Embryonic facial prominence (tissue), 1 donor: ENCODE measurements at regions not wholly inside any gene's neighbourhood (a gene's known extent, or its start where the extent isn't known, plus 50 kb on each side); places are given as distances from the start of the nearest gene placed in this dataset.
"Not testable (repeated sequence)": the region's sequence is repeated elsewhere in the genome, so short reads cannot be mapped to it uniquely, and the experiment has no call there.

ENCODE experiments used
- DNase-seq: peaks from one replicate; pipeline ENCODE4 v3.0.0-alpha.2; 2016; ENCODE audit errors: extremely low spot score

DNA sequence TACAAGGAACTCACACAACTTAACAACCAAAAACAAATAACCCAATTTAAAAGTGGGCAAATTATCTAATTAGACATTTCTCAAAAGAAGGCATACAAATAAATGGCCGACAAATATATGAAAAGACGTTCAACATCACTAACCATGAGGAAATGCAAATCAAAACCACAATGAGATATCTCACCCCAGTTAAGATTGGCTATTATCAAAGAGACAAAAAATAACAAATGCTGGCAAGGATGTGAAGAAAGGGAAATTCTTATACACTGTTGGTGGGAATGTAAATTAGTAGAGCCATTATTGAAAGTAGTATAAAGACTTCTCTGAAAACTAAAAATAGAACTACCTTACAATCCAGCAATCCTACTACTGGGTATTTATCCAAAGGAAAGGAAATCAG is 96.7 kb upstream of the SIRPG start:
- no peak for DNase-seq

DNA sequence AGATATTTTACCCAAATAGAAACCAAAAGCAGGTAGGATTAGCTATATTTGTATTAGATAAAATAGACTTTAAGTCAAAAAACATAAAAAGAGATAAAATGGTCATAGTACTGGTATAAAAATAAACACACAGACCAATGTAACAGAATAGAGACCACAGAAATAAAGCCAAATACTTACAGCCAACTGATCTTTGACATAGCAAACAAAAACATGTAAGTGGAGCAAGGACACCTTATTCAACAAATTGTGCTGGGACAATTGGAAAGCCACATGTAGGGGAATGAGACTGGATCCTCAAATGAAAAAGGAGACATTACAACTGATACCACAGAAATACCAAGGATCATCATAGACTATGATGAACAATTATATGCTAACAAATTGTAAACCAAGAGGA is 94.5 kb upstream of the SIRPG start:
- DNase-seq, result no peak

DNA sequence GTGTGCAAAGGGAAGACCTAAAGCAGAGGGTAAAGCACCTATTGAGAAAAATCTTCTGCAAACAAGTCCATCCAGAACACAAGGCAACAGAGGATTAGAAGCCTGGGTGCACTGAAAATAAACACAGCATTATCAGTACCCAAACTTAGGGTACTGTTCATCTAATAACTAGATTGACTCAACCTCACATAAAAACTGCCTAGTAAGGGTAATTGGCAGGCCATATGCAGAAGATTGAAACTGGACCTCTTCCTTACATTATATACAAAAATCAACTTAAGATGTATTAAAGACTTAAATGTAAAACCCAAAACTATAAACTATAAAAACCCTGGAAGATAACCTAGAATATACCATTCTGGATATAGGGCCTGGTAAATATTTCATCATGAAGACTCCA is 91.2 kb upstream of the SIRPG start:
- no peak for DNase-seq

DNA sequence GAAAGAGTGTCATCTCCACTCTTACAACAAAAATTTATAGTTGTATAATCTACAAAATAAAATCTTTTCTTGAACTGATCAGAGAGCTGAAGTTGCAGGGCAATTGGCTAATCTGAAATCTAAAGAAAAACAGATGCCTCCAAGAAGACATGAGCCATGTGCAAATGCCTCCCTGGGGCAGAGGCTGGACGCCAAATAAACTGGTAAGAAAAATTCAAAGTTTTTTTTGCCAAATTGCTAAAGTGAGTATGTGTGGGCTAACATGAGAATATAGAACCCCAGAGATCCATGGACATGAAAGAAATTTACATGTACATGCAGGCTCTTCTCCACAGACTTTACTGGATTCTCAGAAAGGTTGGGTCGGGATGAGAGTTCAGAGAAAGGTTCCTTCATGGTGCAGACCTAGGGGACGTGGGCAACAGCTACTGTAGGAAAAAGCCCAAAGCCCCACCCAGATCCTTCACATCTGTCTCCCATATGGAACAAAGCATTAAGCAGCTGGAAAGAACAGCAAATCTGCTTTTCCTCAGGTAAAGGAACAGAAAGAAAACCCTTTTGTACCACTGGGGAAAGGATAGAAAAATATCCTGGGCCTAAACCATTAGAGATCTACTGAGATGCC is 90.5 kb upstream of the SIRPG start:
- no peak for DNase-seq

DNA sequence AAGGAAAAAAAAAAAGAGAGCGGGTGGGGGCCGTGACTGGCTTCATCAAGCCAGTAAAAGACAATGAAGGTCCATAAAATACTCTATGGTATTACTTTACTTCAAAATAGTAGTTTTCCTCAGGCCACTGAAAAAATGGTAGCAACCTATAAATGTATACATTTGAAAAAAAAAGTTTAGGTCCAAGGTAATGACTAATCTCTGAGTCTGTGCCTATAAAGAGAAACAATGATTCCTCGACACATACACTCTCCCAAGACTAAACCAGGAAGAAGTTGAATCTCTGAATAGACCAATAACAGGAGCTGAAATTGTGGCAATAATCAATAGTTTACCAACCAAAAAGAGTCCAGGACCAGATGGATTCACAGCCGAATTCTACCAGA is 84.5 kb upstream of the SIRPG start:
- DNase-seq, result not testable (repeated sequence)

DNA sequence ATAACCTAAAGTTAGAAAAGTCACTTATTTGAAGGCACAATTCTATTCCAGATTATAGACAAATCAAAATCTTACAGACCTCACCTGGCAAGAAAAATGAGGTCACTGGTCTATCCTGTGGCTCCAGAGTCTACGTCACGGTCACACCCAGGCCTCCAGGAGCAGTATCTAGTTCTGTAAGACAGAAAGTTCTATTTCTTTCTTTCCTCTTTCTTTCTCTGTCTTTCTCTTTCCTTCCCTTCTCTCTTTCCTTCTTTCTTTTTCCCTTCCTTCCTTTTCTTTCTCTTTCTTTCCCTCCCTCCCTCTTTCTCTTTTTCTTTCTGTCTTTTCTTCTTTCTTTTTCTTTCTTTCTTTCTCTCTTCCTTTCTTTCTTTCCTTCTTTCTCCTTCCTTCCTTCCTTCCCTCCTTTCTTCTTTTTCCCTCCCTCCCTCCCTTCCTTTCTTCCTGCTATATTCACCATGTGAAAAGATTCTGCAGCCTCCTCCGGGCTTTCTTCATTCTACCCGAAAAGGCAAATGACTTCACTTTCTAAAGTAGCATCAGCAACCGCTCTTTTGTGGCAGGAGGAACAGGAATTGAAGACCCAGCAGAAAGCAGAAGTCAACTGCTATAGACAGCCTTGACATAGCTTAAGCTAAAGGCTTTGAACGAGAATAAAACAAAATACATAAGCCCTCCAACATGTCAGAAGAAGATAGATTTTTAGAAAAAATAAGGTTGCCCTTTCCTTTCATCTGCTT is 83.9 kb upstream of the SIRPG start:
- no peak for DNase-seq

DNA sequence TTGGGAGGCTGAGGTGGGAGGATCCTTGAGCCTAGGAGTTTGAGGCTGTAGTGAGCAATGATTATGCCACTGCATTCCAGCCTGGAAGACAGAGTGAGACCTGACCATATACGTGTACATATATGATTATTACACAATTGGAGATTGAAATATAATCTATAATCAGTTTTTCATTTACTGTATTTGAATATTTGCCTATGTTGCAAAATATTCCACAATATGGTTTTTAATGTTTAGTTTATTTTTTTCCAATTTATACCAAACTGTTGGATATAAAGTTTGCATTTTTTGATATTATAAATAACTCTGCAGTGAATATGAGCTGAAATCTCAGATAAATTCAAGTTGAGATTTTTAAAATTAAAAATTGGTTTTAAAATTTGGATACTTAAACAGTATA is 79.6 kb upstream of the SIRPG start:
- DNase-seq, result no peak

DNA sequence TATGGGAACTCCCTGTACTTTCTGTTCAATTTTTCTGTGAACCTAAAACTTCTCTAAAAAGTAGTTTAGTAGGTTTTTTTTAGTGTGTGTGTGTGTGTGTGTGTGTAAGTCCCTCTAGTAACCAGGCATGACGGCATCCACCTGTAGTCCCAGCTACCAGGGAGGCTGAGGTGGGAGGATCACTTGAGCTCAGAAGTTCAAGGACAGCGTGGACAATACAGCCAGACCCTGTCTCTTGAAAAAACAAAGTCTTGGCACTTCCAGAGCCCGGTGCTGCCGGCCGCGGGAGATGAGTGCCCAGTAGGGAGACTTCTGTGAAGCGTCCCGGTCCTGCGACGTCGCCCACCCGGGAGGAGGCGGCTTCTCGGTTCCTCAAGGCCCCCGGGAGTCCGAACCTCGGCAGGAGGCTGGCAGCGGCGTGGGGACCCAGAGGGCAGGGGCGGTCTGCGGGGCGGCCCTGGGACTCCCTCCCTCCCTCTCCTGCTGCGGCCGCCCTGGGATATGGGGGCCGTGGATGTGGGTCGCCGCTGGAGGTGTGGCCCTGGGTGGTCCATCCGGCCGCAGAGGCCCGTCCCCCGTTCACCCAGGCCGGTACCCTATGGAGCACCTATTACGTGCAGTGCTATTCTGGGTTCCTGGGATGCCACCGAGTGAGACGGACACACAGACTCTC is 78.0 kb upstream of the SIRPG start:
- no peak for DNase-seq

DNA sequence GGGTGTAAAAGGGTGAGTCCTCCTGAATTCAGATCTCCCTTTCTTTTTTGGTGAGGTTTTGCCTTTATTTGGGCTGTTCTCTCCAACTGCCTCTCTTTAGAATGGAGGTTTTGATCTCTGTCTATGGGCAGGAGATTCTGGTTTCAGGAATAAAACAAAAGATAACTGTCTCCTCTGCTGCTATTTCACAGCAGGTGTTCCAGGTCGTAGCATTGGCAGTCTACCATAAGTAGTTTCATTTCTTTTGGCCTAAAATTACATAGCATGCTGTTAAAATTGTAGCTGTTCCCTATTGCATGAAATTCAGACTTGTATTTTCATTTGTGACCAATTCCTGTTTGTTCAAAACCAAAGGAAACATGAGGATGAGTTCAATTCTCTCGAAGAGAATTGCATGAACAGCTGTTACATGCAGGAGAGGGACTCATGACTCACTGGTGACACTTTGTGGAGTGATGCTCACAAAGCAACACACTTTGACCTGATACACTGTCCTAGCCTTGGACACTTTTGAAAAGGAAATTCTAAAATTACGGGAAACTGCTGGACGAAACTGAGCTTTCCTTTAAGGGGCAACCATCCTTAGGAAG is 76.8 kb upstream of the SIRPG start:
- no peak for DNase-seq

DNA sequence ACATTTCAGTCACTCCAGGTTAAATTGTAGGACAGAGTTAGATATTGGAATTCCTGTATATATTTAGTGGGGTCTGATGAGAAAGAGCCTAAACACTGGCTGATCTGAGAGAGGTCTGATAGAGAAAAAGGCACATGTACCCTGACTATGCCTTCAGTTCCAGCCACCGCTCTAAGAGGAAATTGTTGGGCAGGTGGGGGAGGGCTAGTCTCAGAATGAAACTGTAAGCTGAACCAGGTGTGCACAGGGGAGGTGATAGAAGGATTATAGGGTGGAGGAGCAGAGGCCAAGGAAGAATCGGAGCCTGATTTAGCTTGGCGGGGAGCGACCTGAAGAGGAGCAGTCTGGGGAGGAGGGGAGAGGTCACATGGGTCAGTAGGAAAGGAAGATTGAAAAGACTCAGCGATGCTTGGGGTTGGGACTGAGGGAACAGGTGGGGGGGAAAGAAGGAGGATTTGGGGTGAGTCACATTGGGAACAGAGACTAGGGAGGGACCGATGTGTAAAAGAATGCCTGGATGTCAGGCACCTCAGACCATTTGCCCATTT is 74.3 kb upstream of the SIRPG start:
- DNase-seq, result not testable (repeated sequence)

DNA sequence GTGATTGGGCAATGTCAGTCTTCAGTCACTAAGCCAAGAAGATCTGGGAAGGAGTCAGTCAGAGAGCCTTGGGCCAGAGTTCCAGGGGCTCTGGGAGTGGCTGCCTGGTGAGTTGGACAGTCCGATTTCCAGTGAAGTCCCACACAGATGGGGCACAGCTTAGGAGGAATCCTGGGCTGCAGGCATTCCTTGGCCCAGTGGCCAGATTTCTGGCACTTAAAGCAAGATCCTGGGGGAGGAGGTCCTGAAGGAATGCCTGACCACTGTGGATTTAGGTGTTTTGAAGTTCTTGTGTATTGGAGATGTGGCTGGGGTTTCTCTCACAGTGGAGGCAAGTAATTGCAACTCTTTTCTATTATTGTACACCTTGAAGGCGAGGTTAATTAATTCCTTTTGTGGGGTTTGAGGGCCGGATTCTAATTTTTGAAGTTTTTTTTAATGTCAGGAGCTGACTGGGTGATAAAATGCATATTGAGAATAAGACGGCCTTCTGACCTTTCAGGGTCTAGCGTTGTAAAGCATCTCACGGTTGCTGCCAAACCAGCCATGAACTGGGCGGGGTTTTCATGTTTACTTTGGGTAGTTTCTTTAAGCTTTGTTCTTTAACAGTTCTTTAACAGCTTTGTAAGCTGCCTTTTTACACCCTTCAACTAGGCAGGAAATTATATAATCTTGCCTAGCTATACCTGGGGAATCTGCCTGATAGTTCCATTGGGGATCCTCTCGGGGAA is 73.6 kb upstream of the SIRPG start:
- DNase-seq, result not testable (repeated sequence)

DNA sequence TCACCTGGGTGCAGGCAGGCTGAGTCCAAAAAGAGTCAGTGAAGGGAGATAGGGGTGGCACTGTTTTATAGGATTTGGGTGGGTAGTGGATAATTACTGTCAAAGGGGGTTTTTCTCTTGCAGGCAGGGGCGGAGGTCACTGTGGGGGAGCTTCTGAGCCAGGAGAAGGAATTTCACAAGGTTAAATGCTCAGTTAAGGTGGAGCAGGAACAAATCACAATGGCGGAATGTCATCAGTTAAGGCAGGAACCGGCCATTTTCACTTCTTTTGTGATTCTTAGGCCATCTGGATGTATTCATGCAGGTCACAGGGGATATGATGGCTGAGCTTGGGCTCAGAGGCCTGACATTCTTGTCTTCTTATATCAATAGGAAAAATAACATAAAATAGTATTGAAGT is 69.7 kb upstream of the SIRPG start:
- DNase-seq, result not testable (repeated sequence)

DNA sequence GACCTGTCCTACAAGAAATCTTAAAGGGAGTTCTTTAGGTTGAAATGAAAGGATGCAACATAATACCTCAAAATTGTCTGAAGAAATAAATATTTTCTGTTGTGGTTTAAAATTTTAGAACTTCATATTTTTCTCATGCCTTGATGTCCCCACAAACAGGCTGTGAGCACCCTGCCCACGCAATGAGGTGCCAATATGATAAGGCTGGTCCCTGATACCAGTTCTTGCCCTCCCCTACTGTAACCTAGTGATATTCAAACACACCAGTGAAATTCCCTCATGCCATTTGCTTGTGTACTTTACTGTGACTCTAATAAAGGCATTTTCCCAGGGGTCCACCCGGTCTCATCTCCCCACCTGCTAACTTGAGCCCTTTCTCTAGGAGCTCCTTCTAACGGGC is 67.3 kb upstream of the SIRPG start:
- DNase-seq, result no peak

DNA sequence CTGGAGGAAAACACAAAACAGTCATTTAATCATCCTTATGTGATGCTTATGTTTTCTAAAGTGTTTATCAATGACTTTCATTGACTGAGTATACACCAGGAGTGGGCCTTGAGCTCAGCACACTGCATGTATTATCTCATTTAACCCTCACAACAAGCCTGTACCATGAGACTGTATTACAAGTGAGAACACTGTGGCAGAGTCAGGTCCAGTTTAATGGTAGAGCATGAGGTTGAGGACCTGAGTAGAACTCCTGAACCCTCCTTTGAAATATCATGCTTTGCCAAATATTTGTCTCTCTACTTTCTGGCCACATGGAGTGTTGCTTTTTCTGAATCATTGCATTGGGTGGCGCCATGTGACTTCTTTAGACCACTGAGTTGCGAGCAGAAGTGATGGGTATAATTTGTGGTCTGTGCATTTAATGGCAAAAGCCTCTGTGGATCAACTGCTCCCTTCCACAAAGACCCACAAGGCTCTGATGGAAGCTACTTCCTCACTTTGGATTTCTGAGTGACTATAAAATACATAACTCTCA is 65.0 kb upstream of the SIRPG start:
- DNase-seq, result no peak

DNA sequence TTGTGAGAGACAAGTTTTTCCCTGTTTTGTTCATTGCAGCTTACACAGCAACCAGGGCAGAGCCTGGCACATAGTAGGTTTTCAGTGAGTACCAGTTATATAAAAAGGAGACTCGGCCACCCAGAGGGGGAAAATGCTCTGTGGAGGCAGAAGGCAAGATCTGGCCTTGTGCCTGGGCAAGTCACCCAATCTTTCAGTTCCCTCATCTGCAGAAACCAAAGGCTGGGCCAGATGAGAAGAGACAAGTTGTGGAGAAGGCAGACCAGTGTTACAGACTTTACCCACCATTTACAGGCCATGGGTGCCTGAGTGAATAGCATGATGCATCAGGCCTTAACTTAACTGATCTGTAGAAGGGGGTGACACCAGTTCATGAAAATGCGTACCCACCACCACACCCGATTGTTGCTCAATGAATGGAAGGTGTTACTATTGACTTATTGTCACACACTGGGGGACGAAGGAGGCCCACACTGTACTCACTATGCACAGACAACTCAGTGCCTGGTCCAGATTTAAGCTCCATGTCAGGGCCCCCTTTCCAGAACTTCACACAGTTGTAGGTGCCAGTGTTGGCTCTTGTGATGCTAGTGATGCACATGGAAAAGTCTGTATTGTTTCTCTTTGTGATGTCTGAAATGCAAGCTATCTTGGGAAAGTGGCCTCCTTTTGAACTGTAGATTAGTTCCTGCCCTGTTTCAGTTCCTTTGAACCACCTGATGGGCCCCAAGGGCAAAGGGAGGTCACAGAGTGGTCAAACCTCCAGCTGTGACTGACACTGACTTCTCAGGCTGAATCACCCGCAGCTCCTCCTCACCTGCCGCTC is 64.3 kb upstream of the SIRPG start:
- DNase-seq, result no peak

DNA sequence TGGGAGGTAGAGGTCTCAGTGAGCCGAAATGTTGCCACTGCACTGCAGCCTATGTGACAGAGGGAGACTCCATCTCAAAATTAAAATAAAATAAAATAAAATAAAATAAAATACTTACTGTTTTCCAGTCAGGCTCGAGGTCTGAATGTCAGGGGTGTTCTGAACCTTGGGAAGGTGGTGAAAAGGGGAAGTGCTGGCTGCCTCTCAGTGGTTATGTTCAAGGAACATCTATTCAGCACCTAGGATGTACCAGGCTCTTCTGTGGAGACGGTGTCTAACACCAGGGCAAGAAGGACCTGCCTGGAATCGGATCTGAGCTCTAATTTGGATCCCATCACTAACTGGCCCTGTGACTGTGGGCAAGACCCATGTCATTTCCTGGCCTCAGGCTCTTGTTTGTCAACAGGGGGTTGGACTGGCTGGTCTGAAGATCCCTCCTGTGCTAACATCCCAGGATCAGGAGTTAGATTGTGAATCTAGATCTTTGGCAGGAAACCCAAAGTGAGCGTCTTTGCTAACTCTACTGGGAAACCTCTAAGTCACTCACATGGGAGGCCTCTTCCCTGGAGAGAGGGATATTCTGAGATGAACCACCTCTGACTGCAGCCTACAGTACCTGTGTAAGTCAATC is 63.4 kb upstream of the SIRPG start:
- DNase-seq, result no peak

DNA sequence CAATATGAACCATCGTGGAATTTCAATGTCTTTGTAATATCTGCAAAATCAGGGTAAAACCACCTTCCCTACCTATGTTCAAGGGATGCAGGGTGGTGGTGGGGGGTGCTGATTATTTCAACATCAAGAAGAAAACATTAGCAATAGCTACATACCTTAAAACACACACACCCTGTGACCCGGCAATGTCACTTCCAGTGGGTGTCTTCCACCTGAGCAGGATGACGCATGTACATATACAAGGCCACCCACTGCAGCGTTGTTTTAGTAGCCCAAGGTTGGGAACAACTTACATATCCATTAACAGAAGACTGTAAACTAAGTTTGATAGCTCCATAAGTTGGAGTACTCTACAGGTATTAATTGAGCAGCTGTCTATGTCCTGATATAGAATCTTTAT is 62.6 kb upstream of the SIRPG start:
- no peak for DNase-seq

DNA sequence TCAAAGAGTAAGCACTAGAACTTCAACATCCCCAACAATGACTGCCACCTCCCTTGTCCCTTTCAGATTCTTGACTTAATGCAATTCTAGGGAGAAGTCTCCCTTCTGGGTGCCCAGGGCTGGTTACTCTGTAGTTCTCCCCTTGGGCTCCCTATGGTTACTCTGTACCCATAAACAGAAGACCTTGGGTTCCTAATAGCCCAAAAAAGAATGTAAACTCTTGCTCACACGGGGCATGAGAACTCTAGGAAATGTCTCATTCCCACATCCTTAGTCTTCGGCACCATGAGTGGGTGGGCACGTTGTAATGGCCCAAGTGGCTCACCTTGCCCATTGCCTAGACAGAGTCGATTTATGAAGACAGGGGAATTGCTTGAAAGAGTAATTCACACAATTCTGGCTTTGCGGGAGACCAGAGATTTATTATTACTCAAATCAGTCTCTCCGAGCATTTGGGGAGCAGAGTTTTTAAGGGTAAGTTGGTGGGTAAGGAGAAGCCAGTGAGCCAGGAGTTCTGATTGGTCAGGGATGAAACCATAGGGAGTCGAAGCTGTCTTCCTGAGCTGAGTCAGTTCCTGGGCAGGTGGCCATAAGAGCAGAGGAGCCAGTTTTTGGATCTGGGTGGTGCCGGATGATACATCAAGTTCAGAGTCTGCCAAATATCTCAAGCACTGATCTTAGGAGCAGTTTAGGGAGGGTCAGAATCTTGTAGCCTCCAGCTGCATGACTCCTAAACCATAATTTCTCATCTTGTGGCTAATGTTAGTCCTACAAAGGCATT is 61.2 kb upstream of the SIRPG start:
- DNase-seq, result no peak
